Right renal cortex interstitium (tissue), 3 donors: ENCODE measurements at regions not wholly inside any gene's neighbourhood (a gene's known extent, or its start where the extent isn't known, plus 50 kb on each side); places are given as distances from the start of the nearest gene placed in this dataset.
"Not testable (repeated sequence)": the region's sequence is repeated elsewhere in the genome, so short reads cannot be mapped to it uniquely, and the experiment has no call there.

Experiments
- DNase-seq, 3 donors: peaks; one replicate each; pipeline ENCODE4 v3.0.0-alpha.2; 2013; ENCODE audit warnings: low read depth in 3 of 3, low spot score in 2 of 3

DNA sequence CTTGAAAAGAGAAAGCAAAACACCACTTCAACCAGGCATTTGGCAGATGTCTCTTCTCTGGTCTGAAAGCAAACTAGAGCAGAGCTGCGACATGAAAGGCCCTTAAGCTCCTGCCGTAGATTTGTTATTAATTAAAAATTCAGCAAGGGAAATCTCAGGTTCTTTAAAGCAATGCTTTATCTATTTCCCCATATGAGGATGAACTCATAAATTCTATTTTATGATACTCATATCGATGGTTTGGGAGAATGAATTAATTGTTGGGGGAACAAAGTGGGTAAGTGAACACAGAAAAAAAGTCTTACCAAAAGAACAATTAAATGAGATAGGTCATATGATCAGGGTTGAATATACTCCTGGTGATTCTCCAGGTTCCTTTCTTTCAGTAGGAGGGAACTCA lies 464.7 kb upstream of the SLC35B3 start:
- DNase-seq: no peak

GRCh38 chr6:8889514-8889913 lies 454.2 kb upstream of the SLC35B3 start:
- DNase-seq: no peak

- no peak for DNase-seq
These were observed 453.1 kb upstream of the SLC35B3 start for GRCh38 chr6:8888468-8888867.

DNA sequence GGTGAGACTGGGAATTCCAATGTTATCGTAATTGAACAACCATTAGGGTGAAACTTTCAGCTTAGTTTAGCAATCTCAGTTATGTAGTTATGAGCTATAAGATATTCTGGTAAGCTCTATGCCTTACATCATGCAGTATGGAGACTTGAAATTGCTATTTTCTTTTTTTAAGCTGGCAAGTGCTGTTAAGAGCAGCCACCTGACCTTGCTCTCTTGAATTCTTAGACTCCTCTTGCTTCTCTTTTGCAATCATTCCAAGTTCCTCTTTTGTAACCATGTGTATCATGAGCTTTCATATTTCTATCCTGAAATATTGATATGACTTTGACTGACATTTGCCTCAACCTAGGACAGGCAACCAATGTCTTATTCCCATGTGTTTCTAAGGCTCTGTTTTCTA lies 446.3 kb upstream of the SLC35B3 start:
- no peak for DNase-seq

DNA sequence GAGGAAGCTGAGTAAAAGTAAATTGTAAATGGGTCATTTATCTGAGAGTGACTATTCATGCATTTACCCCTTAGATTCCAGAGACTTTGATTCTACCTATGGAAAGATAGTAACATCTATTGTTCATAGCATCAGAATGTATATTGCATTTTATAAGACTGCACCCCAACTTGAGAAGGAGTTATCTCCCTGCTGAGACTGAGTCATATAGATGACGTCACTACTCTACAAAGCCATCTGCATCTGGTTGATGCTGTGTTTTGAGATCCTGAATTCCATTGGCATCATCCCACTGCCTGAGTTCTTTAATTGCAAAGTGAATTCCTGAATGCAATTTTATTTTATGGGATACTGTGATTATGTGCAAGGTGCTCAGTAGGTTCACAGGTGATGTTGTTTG lies 444.0 kb upstream of the SLC35B3 start:
- DNase-seq: no peak

DNA sequence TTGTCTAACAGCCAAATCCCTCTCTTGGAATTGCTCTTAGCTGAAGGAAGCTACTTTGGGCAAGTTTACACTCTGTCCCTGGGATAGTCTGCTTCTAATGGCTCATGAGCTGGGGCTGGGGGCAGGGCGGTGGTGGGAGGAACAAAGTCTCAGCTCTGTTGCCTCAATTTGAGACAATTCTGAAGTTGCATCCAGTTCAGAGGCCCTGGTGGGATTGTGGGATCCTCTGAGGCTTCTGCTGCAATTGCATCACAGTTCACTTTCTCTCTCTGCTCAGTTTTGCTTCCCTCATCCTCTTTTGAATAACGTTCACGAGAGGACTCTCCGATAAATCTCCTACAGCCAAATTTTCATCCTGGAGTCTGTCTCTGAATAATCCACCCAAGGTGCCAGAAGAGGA lies 440.6 kb upstream of the SLC35B3 start:
- DNase-seq: no peak

DNA sequence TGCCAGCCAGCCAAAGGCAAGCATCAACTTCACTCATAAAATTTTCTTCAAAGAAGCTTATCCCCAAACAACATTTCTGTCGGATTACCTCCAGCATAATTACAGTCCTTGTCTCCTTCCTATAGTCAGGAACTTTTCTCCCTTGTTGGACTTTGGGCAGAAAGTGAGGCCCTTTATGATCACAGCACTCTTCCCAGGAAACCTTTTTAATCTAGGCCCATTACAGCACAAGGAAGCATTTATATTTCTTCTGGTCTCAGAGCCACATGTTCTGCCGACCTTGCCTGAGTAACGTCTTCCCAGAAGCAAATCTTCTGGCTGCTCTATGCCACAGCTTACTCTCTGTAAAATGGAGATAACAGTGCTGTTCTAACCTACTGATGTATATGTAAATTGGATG lies 437.2 kb upstream of the SLC35B3 start:
- DNase-seq: no peak

- no peak for DNase-seq
These were observed 430.1 kb upstream of the SLC35B3 start for GRCh38 chr6:8865451-8865850.

- DNase-seq: no peak
These were observed 425.3 kb upstream of the SLC35B3 start for GRCh38 chr6:8860671-8861070.

DNA sequence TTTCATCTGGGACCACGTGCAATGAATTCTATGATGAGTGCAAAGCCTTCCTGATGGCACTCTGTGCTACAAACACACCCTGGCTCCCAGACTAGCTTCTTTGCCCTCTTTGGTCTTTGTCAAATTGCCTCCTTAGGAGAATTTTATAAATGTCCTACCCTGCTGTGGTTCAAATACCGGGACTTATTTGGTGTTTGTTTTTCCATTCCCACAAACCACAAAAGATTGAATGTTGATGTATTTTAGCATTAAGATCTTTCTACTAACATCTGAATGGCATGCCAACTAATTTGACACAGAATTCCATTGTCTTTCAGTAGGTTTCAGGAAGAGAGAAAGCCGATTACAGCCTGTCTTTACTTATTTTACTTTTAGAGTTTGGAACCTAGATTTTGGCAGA lies 424.2 kb upstream of the SLC35B3 start:
- no peak for DNase-seq

DNA sequence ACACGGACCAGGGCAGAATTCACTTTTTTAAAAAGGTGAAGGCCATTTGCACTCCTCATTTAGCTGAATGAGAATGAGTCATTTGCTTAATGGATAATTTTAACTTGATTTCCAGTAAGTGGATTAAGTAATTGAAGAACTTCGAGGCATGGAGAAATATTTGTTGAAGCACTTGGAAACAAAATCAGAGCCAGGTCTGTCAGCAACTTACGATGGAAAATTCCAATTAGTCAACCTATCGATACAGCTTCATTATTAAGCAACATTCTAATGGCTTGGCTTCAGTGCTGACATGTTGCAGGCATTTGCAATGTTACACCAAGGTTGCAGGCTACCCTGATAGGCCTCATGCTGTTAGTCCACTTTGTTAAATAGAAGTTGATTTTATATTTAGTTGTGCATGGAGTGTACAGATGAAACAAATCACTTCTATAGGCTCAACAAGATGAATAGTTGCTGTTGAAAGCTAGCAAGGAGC lies 423.5 kb upstream of the SLC35B3 start:
- no peak for DNase-seq

DNA sequence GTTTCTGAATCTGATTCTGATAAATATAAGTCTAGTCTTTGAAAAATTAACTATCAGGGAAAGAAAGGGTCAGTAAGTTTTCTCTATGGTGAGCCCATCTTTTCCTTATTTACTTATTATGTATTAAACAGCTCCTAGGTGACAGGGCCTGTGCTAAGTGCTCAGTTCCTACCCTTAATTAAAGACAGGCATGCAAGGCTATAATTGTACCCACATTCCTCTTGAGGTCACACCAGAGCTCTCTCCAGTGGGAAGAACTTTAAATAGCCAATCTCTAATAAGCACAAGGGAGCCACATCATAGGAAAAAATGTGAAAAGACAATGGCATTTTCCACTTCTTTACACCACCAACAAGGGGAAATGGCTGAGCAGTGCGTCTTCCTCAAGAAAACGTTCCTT lies 421.8 kb upstream of the SLC35B3 start:
- DNase-seq: no peak

DNA sequence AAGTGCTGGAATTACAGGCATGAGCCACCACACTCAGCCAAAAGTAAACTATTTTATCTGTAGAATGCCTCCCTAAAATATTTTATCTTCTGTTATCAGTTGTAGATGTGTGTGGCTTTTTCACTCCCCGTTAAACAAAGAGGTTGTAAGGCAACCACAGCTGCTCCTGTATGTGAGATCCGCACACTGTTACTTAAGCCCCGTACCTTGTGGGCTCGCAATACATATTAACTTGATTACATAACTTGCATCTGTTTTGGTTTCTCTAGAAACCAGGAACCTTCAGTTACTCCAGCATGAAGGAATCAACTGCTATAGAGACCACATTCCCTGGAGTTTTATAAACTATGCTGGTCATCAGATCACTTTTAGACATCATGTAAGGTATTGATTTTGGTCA lies 420.1 kb upstream of the SLC35B3 start:
- DNase-seq: no peak

- no peak for DNase-seq
These were observed 417.0 kb upstream of the SLC35B3 start for GRCh38 chr6:8852332-8852731.

DNA sequence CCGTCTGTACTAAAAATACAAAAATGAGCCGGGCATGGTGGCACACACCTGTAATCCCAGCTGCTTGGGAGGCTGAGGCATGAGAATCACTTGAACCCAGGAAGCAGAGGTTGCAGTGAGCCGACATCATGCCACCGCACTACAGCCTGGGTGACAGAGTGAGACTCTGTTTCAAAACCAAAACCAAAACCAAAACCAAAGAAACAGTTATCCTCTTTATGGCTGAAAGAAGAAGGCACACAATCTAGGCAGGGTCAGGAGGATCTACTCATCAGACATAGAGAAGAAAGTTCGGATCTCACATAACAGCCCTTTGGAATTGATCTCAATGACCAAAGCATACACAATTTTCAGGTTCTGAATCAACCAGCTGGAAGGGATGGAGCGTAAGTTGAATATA lies 411.3 kb upstream of the SLC35B3 start:
- DNase-seq: not testable (repeated sequence)

GRCh38 chr6:8845690-8846089 lies 410.3 kb upstream of the SLC35B3 start:
- DNase-seq: no peak

GRCh38 chr6:8844968-8845367 lies 409.6 kb upstream of the SLC35B3 start:
- no peak for DNase-seq

DNA sequence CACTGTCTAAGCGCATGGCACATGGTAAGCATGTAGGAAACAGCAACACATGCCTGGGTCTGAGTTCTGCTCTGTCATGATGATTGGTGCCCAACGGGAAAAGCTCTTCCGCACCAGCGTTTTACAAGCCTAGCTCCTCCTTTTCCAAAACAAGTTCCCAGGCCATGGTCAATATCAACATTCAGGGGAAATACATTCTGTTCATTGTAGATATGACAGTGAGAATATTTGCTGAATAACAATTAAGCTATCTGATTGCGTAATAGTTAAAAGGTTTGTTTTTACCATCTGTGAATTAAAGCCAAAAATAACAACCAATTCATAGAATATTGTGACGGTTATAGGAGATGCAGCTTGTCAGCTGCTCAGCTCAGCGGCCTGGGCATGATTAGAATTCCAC lies 404.3 kb upstream of the SLC35B3 start:
- DNase-seq: no peak

- DNase-seq: no peak
These were observed 402.0 kb upstream of the SLC35B3 start for GRCh38 chr6:8837343-8837742.

- DNase-seq: not testable (repeated sequence)
These were observed 397.4 kb upstream of the SLC35B3 start for GRCh38 chr6:8832695-8833094.

- DNase-seq: no peak
These were observed 396.2 kb upstream of the SLC35B3 start for GRCh38 chr6:8831366-8832152.

- no peak for DNase-seq
These were observed 395.4 kb upstream of the SLC35B3 start for GRCh38 chr6:8830794-8831193.

DNA sequence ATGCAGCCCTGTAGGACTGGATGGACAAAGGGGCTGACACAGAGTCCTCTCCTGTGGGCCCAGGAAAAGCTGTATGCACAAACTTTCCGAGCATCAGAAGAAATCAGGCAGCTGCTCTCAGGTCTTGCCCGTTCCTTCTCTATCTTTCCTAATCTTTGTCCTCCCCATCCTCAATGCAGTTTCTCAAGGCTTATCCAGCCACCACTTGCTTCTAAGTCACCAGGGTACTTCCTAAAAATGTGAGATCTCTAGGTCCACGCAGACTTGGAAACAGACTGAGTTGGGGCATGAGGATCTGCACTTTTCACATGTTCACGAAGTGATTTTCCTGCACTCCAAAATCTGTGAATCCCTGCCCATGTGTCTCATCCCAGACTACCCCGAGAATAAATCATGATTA lies 394.5 kb upstream of the SLC35B3 start:
- no peak for DNase-seq
